ENCODE measurements at regions not wholly inside any gene's neighbourhood (a gene's known extent, or its start where the extent isn't known, plus 50 kb on each side); places are given as distances from the start of the nearest gene placed in this dataset.

DNA sequence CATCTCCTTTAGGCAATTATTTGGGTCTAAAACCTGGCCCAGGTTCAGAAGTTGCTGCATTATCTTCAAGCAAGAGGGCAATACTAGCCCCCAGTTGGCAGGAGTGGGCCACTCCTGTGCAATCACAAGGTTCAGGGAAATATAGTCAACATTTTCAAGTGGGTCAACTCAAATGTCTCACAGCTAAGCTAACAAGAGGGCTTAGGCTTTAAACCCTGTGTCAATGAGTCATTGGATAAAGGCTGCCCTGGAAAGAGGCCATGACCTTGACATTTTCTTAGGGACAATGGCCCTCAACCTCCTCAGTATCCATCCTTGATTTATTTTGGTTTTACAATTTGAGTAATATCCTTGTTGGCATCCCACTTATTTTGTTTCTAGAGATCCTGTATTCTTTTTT, 73.5 kb upstream of the DCP1A start:
- BruUV-seq (replicated peaks) = no TSS peak
- H3K9me1 ChIP-seq (replicated peaks; ENCODE audit: control insufficient read depth, extremely low read depth, insufficient read depth, low read length) = no peaks in the 10 kb centered on the region
- dilution Hi-C loops (cut with MboI; ENCODE audit: extremely low pct_ligation_motif_present, low sequenced_read_pairs) = no loop called here
- no peaks in the 10 kb centered on the region for H3K4me1 ChIP-seq (ENCODE audit: control insufficient read depth, extremely low read depth, insufficient read depth, low read length)
- H3K4me3 ChIP-seq (replicated peaks in 1 of 3; ENCODE audit: insufficient read depth in 1 of 3, low read depth in 1 of 3, low read length in 3 of 3) = no peak overlapping the region
- no peak overlapping the region for H3K9ac ChIP-seq (replicated peaks; ENCODE audit: extremely low read depth, insufficient read depth, low read length)
- H3K9me3 ChIP-seq (replicated peaks; ENCODE audit: control insufficient read depth, insufficient read depth, low read length) = no peaks in the 10 kb centered on the region
- no peaks in the 10 kb centered on the region for H3K79me2 ChIP-seq (ENCODE audit: control insufficient read depth, insufficient read depth, low read length)
- no peak overlapping the region for H3K27ac ChIP-seq (ENCODE audit: insufficient read depth, low read depth, low read length)
- ChIA-PET POLR2A (no interaction called here), CTCF (interaction anchor here (0.7 kb wide), 1 partner anchor 40 kb away, joined by 4 read pairs; no protein-coding TSS in a partner anchor)
- H3K27me3 ChIP-seq (ENCODE audit: control insufficient read depth in 2 of 2, insufficient read depth in 2 of 2, low read length in 2 of 2) = no peaks in the 10 kb centered on the region
- TF ChIP-seq JUN (IDR thresholded peaks at IDR 0.05; ENCODE audit: borderline replicate concordance, insufficient read depth, insufficient read length, low read depth) (no peak), GATA2 (IDR thresholded peaks at IDR 0.05; ENCODE audit: insufficient read depth, insufficient read length, low read depth, low read length) (no peak), MYC (IDR thresholded peaks at IDR 0.05; ENCODE audit: low read depth, low read length) (no peak), EZH2 (IDR thresholded peaks at IDR 0.05; ENCODE audit: borderline replicate concordance, low read depth, low read length, severe bottlenecking) (no peak), POLR2A (IDR thresholded peaks at IDR 0.05; ENCODE audit: low read depth, low read length) (no peak), POLR2AphosphoS5 (IDR thresholded peaks at IDR 0.05; ENCODE audit: insufficient read depth, low read depth, low read length) (no peak)
- TF ChIP-seq, protein P1, sequence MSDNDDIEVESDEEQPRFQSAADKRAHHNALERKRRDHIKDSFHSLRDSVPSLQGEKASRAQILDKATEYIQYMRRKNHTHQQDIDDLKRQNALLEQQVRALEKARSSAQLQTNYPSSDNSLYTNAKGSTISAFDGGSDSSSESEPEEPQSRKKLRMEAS (IDR thresholded peaks at IDR 0.05; ENCODE audit: insufficient read depth, insufficient read length) = no peak
- no peak overlapping the region for H3K4me2 ChIP-seq (ENCODE audit: insufficient read depth, low read length)
- FAIRE-seq = no peak
- intact Hi-C loops (cut with micrococcal nuclease) = no loop called here
- H4K20me1 ChIP-seq (replicated peaks; ENCODE audit: control insufficient read depth, extremely low read depth, insufficient read depth, low read length) = no peaks in the 10 kb centered on the region
- DNase-seq (ENCODE audit: low read depth, low spot score) = no peak
- H3K36me3 ChIP-seq (ENCODE audit: control insufficient read depth in 2 of 2, extremely low read depth in 1 of 2, insufficient read depth in 2 of 2, low read length in 2 of 2) = no peaks in the 10 kb centered on the region
- H2AFZ ChIP-seq (ENCODE audit: low read depth, low read length) = no peak overlapping the region

DNA sequence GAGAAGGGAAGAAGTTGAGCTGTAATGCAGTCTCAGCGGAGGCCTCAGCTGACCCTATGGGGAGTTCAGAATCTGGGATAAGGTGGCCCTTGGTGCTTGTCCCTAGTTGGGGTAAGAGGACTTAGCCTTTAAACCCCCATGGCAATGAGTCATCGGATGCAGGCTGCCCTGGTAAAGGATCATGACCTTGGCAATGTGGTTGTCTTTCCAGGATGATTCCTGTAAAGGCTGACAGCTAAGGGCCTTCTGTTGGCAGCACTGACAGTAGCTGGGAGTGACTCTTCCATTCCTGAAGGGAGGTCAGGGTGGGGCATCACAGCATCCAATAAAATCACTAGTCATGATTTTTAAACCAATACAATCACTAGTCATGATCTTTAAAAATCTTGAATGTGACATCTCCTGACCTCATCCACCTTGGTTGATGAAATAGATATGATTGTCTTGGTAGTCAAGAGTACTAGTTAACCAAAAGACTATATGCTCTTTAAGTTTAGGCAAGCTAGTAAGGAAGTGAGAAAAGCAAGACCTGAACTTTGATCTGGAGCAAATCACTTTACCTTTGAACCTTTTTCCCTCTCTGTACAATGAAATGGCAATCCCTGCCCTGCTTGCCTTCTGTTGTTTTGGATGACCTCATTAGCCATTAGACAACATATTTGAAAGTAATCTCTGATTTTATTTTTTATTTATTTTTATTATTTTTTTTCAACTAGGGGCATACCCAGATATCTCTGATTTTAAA, 71.3 kb upstream of the CACNA1D start:
- no peak overlapping the region for H3K9ac ChIP-seq (replicated peaks; ENCODE audit: extremely low read depth, insufficient read depth, low read length)
- no peak overlapping the region for H3K4me2 ChIP-seq (ENCODE audit: insufficient read depth, low read length)
- H3K27me3 ChIP-seq (ENCODE audit: control insufficient read depth in 2 of 2, insufficient read depth in 2 of 2, low read length in 2 of 2) = no peaks in the 10 kb centered on the region
- no peak overlapping the region for H2AFZ ChIP-seq (ENCODE audit: low read depth, low read length)
- FAIRE-seq = no peak
- no TSS peak for BruUV-seq (replicated peaks)
- TF ChIP-seq GATA2 (IDR thresholded peaks at IDR 0.05; ENCODE audit: insufficient read depth, insufficient read length, low read depth, low read length) (no peak), POLR2AphosphoS5 (IDR thresholded peaks at IDR 0.05; ENCODE audit: insufficient read depth, low read depth, low read length) (no peak), POLR2A (IDR thresholded peaks at IDR 0.05; ENCODE audit: low read depth, low read length) (no peak), EZH2 (IDR thresholded peaks at IDR 0.05; ENCODE audit: borderline replicate concordance, low read depth, low read length, severe bottlenecking) (no peak), FOS (IDR thresholded peaks at IDR 0.05; ENCODE audit: borderline replicate concordance, insufficient read depth, low read length) (no peak), JUN (IDR thresholded peaks at IDR 0.05; ENCODE audit: borderline replicate concordance, insufficient read depth, insufficient read length, low read depth) (no peak), MYC (IDR thresholded peaks at IDR 0.05; ENCODE audit: low read depth, low read length) (no peak)
- TF ChIP-seq, protein P1 (IDR thresholded peaks at IDR 0.05; ENCODE audit: insufficient read depth, insufficient read length) = no peak
- TF ChIP-seq, protein P2, sequence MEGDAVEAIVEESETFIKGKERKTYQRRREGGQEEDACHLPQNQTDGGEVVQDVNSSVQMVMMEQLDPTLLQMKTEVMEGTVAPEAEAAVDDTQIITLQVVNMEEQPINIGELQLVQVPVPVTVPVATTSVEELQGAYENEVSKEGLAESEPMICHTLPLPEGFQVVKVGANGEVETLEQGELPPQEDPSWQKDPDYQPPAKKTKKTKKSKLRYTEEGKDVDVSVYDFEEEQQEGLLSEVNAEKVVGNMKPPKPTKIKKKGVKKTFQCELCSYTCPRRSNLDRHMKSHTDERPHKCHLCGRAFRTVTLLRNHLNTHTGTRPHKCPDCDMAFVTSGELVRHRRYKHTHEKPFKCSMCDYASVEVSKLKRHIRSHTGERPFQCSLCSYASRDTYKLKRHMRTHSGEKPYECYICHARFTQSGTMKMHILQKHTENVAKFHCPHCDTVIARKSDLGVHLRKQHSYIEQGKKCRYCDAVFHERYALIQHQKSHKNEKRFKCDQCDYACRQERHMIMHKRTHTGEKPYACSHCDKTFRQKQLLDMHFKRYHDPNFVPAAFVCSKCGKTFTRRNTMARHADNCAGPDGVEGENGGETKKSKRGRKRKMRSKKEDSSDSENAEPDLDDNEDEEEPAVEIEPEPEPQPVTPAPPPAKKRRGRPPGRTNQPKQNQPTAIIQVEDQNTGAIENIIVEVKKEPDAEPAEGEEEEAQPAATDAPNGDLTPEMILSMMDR (IDR thresholded peaks at IDR 0.05; ENCODE audit: extremely low read depth in 1 of 2, insufficient read depth in 1 of 2, low read depth in 1 of 2, low read length in 2 of 2) = no peak
- no peak overlapping the region for H3K27ac ChIP-seq (ENCODE audit: insufficient read depth, low read depth, low read length)
- ChIA-PET CTCF (no interaction called here), POLR2A (no interaction called here)
- H3K4me3 ChIP-seq (replicated peaks in 1 of 3; ENCODE audit: insufficient read depth in 1 of 3, low read depth in 1 of 3, low read length in 3 of 3) = no peak overlapping the region
- dilution Hi-C loops (cut with MboI; ENCODE audit: extremely low pct_ligation_motif_present, low sequenced_read_pairs) (no loop called here), intact Hi-C loops (cut with micrococcal nuclease) (no loop called here)
- no peaks in the 10 kb centered on the region for H3K79me2 ChIP-seq (ENCODE audit: control insufficient read depth, insufficient read depth, low read length)
- no peak for DNase-seq (ENCODE audit: low read depth, low spot score)
- H3K4me1 ChIP-seq (ENCODE audit: control insufficient read depth, extremely low read depth, insufficient read depth, low read length) = no peaks in the 10 kb centered on the region
- no peaks in the 10 kb centered on the region for H3K36me3 ChIP-seq (ENCODE audit: control insufficient read depth in 2 of 2, extremely low read depth in 1 of 2, insufficient read depth in 2 of 2, low read length in 2 of 2)
- H3K9me1 ChIP-seq (replicated peaks; ENCODE audit: control insufficient read depth, extremely low read depth, insufficient read depth, low read length) = no peaks in the 10 kb centered on the region
- no peaks in the 10 kb centered on the region for H4K20me1 ChIP-seq (replicated peaks; ENCODE audit: control insufficient read depth, extremely low read depth, insufficient read depth, low read length)
- no peaks in the 10 kb centered on the region for H3K9me3 ChIP-seq (replicated peaks; ENCODE audit: control insufficient read depth, insufficient read depth, low read length)

Data from endothelial cell of umbilical vein (primary cell).